VCaP (cell line): ENCODE measurements at regions not wholly inside any gene's neighbourhood (a gene's known extent, or its start where the extent isn't known, plus 50 kb on each side); places are given as distances from the start of the nearest gene placed in this dataset.

ENCODE experiments used
- H3K27ac ChIP-seq: fragments of 450-650 bp; 2 replicates; pipeline ENCODE4 v1.5.1; 2017
- CTCF ChIP-seq: fragments of 450-650 bp; conservative IDR thresholded peaks from 2 replicates; pipeline ENCODE4 v1.5.1; 2017; ENCODE audit warnings: mild to moderate bottlenecking, moderate library complexity

- H3K27ac ChIP-seq = no peak overlapping the region
- no peak for TF ChIP-seq CTCF
Observed at GRCh38 chr20:11372876-11373790, 544.6 kb upstream of the BTBD3 start.

DNA sequence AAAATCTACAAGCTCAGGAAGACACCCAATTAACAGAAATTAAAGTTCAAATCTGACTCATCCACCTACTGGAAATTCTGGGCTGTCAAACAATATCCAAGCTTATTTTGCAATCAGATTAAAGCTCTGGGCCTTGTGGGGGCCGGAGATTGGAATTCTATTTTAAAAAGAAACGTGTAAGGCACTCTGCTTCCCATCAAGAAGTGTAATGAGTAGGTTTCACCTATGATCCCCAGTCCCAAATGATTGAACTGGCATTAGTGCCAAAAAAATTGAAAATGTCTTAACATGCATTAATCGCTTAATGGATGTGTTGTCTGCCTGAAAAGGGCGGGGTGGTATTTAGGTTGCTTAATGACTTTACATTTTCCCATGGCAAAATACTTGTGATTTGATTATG is 542.4 kb upstream of the BTBD3 start:
- no peak for TF ChIP-seq CTCF
- no peak overlapping the region for H3K27ac ChIP-seq

DNA sequence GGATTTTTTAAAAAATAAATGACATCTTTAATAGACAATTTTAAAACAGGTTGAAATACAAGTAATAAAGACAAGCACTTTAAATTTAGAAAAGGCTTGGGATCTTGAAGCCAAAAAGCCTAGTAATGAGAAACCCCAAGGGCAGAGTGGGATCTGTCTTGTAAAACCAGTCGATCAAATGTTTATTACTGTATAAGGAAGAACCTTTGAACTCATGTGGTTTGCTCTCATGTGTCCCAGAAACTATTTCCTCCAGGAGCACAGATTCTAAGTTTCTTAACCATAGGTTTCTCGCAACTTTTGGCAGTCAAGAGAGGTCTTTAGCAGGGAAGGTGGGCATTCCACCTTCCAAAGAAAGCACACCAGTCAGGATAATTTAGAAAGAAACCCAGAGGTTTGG is 541.7 kb upstream of the BTBD3 start:
- no peak for TF ChIP-seq CTCF
- H3K27ac ChIP-seq = no peak overlapping the region

DNA sequence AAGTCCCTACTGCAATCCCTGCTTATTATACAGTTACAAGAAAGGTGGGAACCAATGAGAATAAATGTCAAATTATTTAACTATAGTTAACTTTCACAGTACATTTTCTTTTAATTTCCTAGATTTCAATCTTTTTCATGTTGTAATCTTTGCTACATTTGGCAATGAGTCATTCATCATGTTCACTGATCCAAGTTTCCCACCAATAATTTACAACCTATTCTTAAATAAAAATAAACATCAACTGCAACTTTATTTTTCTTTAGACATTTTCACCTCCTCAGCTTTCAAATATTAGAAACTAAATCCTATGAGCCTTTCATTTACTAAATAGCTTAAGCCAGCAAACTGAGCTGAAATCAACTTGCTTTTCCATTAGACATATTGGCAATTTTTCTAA is 541.3 kb upstream of the BTBD3 start:
- H3K27ac ChIP-seq = no peak overlapping the region
- TF ChIP-seq CTCF = no peak

GRCh38 chr20:11376998-11377397 is 540.7 kb upstream of the BTBD3 start:
- no peak for TF ChIP-seq CTCF
- no peak overlapping the region for H3K27ac ChIP-seq

- no peak overlapping the region for H3K27ac ChIP-seq
- no peak for TF ChIP-seq CTCF
Observed at GRCh38 chr20:11377761-11378160, 539.9 kb upstream of the BTBD3 start.

GRCh38 chr20:11378252-11378651 is 539.4 kb upstream of the BTBD3 start:
- H3K27ac ChIP-seq = no peak overlapping the region
- TF ChIP-seq CTCF = no peak
